NCI-H2171 (cell line): ENCODE measurements at regions not wholly inside any gene's neighbourhood (a gene's known extent, or its start where the extent isn't known, plus 50 kb on each side); places are given as distances from the start of the nearest gene placed in this dataset.
"Not testable (repeated sequence)": the region's sequence is repeated elsewhere in the genome, so short reads cannot be mapped to it uniquely, and the experiment has no call there.

Source experiments
- DNase-seq: peaks from one replicate; lab custom pipeline; 2025; lab: John Stamatoyannopoulos, UW

- DNase-seq = no peak
Measured at GRCh38 chr2:34178482-34178881, 579.4 kb upstream of the FAM98A start.

- no peak for DNase-seq
Measured at GRCh38 chr2:34176693-34177092, 577.6 kb upstream of the FAM98A start.

- no peak for DNase-seq
Measured at GRCh38 chr2:34174506-34174905, 575.4 kb upstream of the FAM98A start.

- DNase-seq = no peak
Measured at GRCh38 chr2:34162231-34162630, 563.1 kb upstream of the FAM98A start.

GRCh38 chr2:34161549-34161948 lies 562.5 kb upstream of the FAM98A start:
- no peak for DNase-seq

- DNase-seq = no peak
Measured at GRCh38 chr2:34159901-34160300, 560.8 kb upstream of the FAM98A start.

GRCh38 chr2:34153484-34153883 lies 554.4 kb upstream of the FAM98A start:
- DNase-seq = no peak

GRCh38 chr2:34147780-34148179 lies 548.7 kb upstream of the FAM98A start:
- no peak for DNase-seq

- no peak for DNase-seq
Measured at GRCh38 chr2:34143149-34143548, 544.0 kb upstream of the FAM98A start.

GRCh38 chr2:34142531-34143008 lies 543.5 kb upstream of the FAM98A start:
- not testable (repeated sequence) for DNase-seq

GRCh38 chr2:34133065-34133464 lies 534.0 kb upstream of the FAM98A start:
- not testable (repeated sequence) for DNase-seq

GRCh38 chr2:34126279-34126678 lies 527.2 kb upstream of the FAM98A start:
- no peak for DNase-seq

- no peak for DNase-seq
Measured at GRCh38 chr2:34123996-34124785, 525.1 kb upstream of the FAM98A start.

- no peak for DNase-seq
Measured at GRCh38 chr2:34121076-34121475, 522.0 kb upstream of the FAM98A start.

- DNase-seq = no peak
Measured at GRCh38 chr2:34115076-34115475, 516.0 kb upstream of the FAM98A start.

GRCh38 chr2:34112161-34112560 lies 513.1 kb upstream of the FAM98A start:
- no peak for DNase-seq

GRCh38 chr2:34110392-34110791 lies 511.3 kb upstream of the FAM98A start:
- DNase-seq = no peak

- DNase-seq = no peak
Measured at GRCh38 chr2:34107811-34108210, 508.7 kb upstream of the FAM98A start.

- DNase-seq = no peak
Measured at GRCh38 chr2:34105006-34105767, 506.1 kb upstream of the FAM98A start.

GRCh38 chr2:34104601-34105000 lies 505.5 kb upstream of the FAM98A start:
- no peak for DNase-seq

GRCh38 chr2:34103437-34103836 lies 504.3 kb upstream of the FAM98A start:
- no peak for DNase-seq

GRCh38 chr2:34102339-34102738 lies 503.2 kb upstream of the FAM98A start:
- no peak for DNase-seq

- DNase-seq = no peak
Measured at GRCh38 chr2:34099377-34099776, 500.3 kb upstream of the FAM98A start.
